Adrenal gland (tissue), 9 donors: ENCODE measurements at regions not wholly inside any gene's neighbourhood (a gene's known extent, or its start where the extent isn't known, plus 50 kb on each side); places are given as distances from the start of the nearest gene placed in this dataset.

Experiments
- DNase-seq, 7 donors: peaks; one replicate each; pipeline ENCODE4 v3.0.0-alpha.2; 2019 to 2020
- H3K27ac ChIP-seq, 5 donors: fragments of 200-600 bp; sonication (generic) in 4 of 5; 1 replicate in 3 of 5; 2 replicates in 2 of 5; pipeline versions ENCODE4 v1.5.1 to v1.8.0; 2016 to 2020; ENCODE audit warnings: mild to moderate bottlenecking in 1 of 5
- H3K27me3 ChIP-seq: fragments of 200-600 bp; 2 replicates; pipeline ENCODE4 v1.8.0; 2021
- H3K36me3 ChIP-seq, 2 donors: fragments of 200-600 bp; replicated peaks in 1 of 2; 1 replicate in 1 of 2; 2 replicates in 1 of 2; pipeline versions ENCODE4 v1.5.1 to v1.8.0; 2018 to 2022
- H3K4me1 ChIP-seq, 2 donors: fragments of 200-600 bp; replicated peaks in 1 of 2; 1 replicate in 1 of 2; 2 replicates in 1 of 2; pipeline versions ENCODE4 v1.5.1 to v1.8.0; 2018 to 2021
- H3K4me3 ChIP-seq, 4 donors: fragments of 200-600 bp; sonication (generic) in 3 of 4; one replicate each; pipeline ENCODE4 v1.5.1; 2016 to 2018
- H3K9me3 ChIP-seq, 3 donors: fragments of 200-600 bp; sonication (generic) in 1 of 3; replicated peaks in 1 of 3; 1 replicate in 2 of 3; 2 replicates in 1 of 3; pipeline versions ENCODE4 v1.5.1 to v1.8.0; 2016 to 2021
- POLR2A ChIP-seq, 2 donors: fragments of 450-650 bp; IDR thresholded peaks; one replicate each; pipeline ENCODE4 v1.6.1; 2017; ENCODE audit warnings: antibody characterized with exemption in 2 of 2, mild to moderate bottlenecking in 2 of 2, moderate library complexity in 1 of 2
- WGBS, 4 donors: extraction: QIAGEN DNeasy Blood & Tissue Kit in 2 of 4; methylation state at CpG; one replicate each; pipeline versions ENCODE4 v1.1.5 to v1.1.7; 2013 to 2017; 5-methylcytosine and 5-hydroxymethylcytosine counted together
- intact Hi-C, 2 donors: fragments of 100-400 bp; cut with DNase I; formaldehyde crosslinking; loops; one replicate each; pipeline versions ENCODE4 v1.14.1 to v1.15.0; 2022 to 2023
- TF ChIP-seq, protein P1 (sequence below), 6 experiments: fragments of 450-650 bp in 4 of 6; fragments of 200-600 bp in 2 of 6; sonication (generic) in 1 of 6; IDR thresholded peaks; 1 replicate in 5 of 6; 2 replicates in 1 of 6; pipeline versions ENCODE4 v1.5.1 to v1.8.0; 2016 to 2021; ENCODE audit warnings: antibody characterized with exemption in 6 of 6, mild to moderate bottlenecking in 2 of 6, moderate library complexity in 1 of 6
- donor health status: healthy with polysubstance abuse.
- donor health status: Bipolar disorder and iron deficiency.
- donor health status: DM: yes; HTN: yes; CAD: no.
- donor health status: DM: no; HTN: no; CAD: no.
- donor health status: DM: no; HTN: no; CAD: no.

DNA sequence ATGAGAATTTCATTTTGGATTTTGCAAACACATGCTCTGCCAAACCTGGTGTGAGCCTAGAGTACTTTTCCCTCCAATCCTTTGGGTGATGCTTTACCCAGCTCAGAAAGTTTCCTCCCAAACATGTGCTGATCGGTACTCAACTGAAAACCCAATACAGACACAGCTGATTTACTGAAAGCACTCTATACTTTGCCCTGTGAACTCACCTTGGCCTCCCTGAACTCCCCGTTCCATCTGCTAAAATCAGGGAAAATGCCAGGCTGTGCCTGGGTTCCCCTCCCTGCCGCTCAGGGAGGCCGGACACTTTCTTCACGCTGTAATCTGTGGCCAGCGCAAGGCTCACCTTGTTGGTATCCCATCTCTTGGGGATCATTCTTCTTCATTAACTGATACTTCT lies 391.2 kb downstream of the CBLN2 start:
- Histone ChIP-seq H3K27me3 (no peaks in the 10 kb centered on the region), H3K4me1 (no peaks in the 10 kb centered on the region), H3K4me3 (no peak overlapping the region), H3K9me3 (no peaks in the 10 kb centered on the region), H3K36me3 (no peaks in the 10 kb centered on the region), H3K27ac (no peak overlapping the region)
- intact Hi-C loops = no loop called here
- DNase-seq = no peak
- 85 to 91% (median 89%) methylated on average over 6 of the region's 6 CpGs for WGBS, 4 donors
- TF ChIP-seq, protein P1, sequence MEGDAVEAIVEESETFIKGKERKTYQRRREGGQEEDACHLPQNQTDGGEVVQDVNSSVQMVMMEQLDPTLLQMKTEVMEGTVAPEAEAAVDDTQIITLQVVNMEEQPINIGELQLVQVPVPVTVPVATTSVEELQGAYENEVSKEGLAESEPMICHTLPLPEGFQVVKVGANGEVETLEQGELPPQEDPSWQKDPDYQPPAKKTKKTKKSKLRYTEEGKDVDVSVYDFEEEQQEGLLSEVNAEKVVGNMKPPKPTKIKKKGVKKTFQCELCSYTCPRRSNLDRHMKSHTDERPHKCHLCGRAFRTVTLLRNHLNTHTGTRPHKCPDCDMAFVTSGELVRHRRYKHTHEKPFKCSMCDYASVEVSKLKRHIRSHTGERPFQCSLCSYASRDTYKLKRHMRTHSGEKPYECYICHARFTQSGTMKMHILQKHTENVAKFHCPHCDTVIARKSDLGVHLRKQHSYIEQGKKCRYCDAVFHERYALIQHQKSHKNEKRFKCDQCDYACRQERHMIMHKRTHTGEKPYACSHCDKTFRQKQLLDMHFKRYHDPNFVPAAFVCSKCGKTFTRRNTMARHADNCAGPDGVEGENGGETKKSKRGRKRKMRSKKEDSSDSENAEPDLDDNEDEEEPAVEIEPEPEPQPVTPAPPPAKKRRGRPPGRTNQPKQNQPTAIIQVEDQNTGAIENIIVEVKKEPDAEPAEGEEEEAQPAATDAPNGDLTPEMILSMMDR (IDR thresholded peaks at IDR 0.05) = no peak
- no peak for TF ChIP-seq POLR2A (IDR thresholded peaks at IDR 0.05)

DNA sequence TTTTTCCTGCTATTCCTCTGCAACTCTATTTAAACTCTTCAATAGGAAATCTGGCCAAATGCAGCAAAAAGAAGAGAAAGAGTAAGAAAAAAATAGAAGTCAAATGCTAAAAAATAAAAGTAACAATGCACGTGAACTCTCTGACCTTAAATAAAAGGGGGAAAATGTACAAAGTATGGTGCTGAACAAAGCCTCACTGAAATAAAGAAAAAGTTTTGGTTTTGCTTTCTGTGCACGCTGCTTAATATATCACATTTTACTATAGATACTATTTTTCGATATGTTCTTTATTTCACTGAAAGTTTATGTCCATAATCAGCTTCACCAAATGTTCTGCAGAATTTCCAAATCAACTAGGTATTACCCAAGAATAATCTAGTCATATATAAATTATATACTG lies 396.3 kb downstream of the CBLN2 start:
- Histone ChIP-seq H3K36me3 (no peaks in the 10 kb centered on the region), H3K4me1 (no peaks in the 10 kb centered on the region), H3K9me3 (no peaks in the 10 kb centered on the region), H3K27me3 (no peaks in the 10 kb centered on the region), H3K27ac (no peak overlapping the region), H3K4me3 (no peak overlapping the region)
- TF ChIP-seq POLR2A (IDR thresholded peaks at IDR 0.05) = no peak
- TF ChIP-seq, protein P1 (IDR thresholded peaks at IDR 0.05) = no peak
- 69 to 78% (median 74%) methylated on average over 3 of the region's 3 CpGs for WGBS, 4 donors
- DNase-seq = no peak
- intact Hi-C loops = no loop called here

DNA sequence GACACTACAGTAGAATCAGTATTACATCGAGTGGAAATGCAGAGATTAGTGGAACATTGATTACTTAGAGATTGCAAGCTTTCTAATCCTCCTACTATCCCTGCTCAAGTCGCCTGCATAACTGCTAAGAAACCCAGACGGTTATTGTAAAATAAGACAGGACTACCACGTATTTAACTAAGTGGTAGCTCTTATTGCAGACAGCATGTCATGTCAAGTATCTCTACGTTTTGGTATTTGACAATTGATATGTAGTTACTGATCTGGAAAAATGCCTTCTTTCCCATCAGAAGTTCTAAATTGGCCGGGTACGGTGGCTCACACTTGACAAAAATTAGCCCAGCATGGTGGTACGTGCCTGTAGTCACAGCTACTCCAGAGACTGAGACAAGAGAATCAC lies 404.1 kb downstream of the CBLN2 start:
- H3K27me3 ChIP-seq = no peaks in the 10 kb centered on the region
- WGBS, 4 donors = 64 to 78% (median 68%) methylated on average over 8 of the region's 8 CpGs

DNA sequence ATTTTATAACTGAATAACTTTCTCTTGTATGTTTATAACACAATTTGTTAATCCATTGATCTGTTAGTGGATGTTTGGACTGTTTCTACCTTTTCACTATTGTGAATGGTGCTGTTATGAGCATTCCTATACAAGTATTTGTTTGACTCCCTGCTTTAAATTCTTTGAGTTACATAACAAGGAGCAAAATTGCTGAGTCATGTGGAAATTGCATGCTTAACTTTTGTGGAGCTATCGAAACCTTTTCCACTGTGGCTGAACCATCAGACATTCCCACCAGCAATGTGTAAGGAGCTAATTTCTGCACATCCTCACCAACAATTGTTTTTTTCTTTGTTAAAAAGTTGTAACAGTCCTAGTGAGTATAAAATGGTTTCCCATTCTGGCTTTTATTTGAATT lies 415.5 kb downstream of the CBLN2 start:
- no peaks in the 10 kb centered on the region for H3K4me1 ChIP-seq
- 67 to 75% (median 68%) methylated on average over 1 of the region's 1 CpG for WGBS, 4 donors
- intact Hi-C loops = no loop called here

More for the DNA sequence above, 404.1 kb downstream of the CBLN2 start:
- DNase-seq = no peak
- H3K9me3 ChIP-seq = no peaks in the 10 kb centered on the region
- TF ChIP-seq, protein P1 (IDR thresholded peaks at IDR 0.05) = no peak
- no peak for TF ChIP-seq POLR2A (IDR thresholded peaks at IDR 0.05)
- H3K36me3 ChIP-seq = no peaks in the 10 kb centered on the region
- intact Hi-C loops = no loop called here
- H3K4me1 ChIP-seq = no peaks in the 10 kb centered on the region
- H3K4me3 ChIP-seq = no peak overlapping the region
- H3K27ac ChIP-seq = no peak overlapping the region

More for the DNA sequence above, 415.5 kb downstream of the CBLN2 start:
- Histone ChIP-seq H3K27ac (no peak overlapping the region), H3K9me3 (no peaks in the 10 kb centered on the region), H3K4me3 (no peak overlapping the region), H3K27me3 (no peaks in the 10 kb centered on the region), H3K36me3 (no peaks in the 10 kb centered on the region)
- no peak for DNase-seq
- no peak for TF ChIP-seq POLR2A (IDR thresholded peaks at IDR 0.05)
- TF ChIP-seq, protein P1 (IDR thresholded peaks at IDR 0.05) = no peak
